HG03108 (cell line): ENCODE measurements at regions not wholly inside any gene's neighbourhood (a gene's known extent, or its start where the extent isn't known, plus 50 kb on each side); places are given as distances from the start of the nearest gene placed in this dataset.
"Not testable (repeated sequence)": the region's sequence is repeated elsewhere in the genome, so short reads cannot be mapped to it uniquely, and the experiment has no call there.

Experiments used
- ATAC-seq: cut with Tn5 transposase; IDR thresholded peaks from one replicate; pipeline ENCODE4 v1.9.1; 2021; ENCODE audit warnings: moderate library complexity; ENCODE audit not compliant: unreplicated experiment

DNA sequence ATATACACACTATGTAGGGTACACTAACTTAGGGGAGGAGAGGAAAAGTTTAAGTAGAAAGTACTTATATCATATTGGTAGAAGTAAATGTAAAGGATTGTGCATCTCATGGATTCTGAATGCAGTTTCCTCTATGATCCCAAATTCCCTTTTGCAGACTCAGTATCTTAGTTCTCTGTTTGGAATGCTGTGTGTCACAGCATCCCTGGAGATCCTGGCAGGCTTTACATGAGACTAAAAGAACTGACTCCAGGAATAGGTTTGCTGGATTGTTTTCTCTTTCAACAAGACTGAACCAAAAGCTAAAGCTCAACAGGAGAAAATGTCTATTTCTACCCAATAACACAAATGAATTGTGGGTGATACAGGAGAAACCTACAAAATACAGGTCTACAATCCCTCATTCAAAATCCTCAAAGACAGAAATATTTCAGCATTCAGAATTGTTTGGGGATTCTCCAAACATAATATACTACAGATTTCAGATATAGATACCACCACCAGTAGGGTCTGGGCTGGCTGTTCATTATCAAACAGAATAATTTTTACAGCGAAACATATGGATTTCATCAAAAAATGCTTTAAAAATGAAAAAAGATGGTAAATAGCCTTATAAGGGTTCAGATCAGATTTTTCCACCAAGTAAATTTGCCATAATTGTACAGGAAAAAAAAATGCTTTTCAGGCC, 324.7 kb upstream of the GRAMD2B start:
- no peak for ATAC-seq

DNA sequence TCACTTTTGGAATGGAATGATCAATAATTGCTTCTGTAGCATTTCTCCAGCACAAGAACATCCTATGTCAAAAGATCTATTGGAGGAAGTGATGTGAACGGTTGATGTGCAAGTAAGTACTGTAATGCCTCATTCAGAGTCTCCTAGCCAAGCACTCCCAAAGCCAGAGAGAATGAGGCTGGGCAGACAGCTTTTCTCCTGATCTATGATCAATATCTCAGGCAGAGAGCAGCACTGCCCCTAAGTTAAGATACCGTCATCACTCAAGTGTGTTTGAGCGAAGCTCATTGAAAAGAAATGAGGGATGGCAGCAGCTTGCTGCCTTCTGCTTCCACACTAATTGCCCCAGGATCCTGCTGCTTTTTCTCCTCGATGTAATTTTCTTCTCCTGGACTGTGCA, 324.1 kb upstream of the GRAMD2B start:
- no peak for ATAC-seq

DNA sequence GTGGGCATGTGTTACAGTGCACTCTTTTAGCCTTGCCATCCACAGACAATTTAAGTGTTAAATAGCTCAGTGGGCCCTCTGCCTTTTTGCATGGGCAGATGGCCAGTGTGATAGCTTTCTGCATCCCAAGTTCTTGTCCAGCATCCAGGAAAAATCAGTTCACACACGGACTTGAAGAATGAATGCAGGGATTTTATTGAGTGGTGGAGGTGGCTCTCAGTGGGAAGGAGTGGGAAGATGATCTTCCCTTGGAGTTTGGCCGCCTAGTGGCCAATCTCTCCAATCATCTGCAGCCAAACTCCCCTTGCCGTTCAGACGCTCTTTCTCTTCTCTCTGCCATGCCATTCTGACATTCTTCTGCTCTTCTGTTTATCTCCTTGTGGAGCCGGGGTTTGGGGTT, 322.4 kb upstream of the GRAMD2B start:
- ATAC-seq: no peak

DNA sequence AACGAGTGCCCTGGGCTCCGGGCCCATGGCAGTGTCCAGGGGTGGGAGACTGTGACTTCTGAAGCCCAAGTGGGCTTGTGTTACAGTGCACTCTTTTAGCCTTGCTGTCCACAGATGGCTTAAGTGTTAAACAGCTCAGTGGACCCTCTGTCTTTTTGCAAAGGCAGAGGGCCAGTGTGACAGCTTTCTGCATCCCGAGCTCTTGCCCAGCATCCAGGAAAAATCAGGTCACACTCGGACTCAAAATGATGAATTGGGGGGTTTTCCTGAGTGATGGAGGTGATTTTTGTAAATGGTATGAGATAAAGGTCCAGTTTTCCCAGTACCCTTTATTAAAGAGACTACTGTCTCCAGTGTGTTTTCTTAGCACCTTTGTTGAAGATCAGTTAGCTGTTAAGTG, 321.3 kb upstream of the GRAMD2B start:
- ATAC-seq: no peak

DNA sequence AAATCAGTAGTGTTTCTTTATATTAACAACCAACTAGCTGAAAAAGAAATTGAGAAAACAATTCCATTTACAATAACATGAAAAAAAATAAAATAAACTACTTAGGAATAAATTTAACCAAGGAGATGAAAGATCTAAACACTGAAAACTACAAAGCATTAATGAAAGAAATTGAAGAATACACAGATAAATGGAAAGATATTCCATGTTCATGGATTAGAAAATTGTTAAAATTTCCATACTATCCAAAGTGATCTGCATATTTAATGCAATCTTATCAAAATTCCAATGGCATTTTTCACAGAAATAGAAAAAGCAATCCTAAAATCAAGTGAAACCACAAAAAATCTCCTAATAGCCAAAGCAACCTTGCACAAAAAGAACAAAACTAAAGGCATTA, 320.2 kb upstream of the GRAMD2B start:
- no peak for ATAC-seq

DNA sequence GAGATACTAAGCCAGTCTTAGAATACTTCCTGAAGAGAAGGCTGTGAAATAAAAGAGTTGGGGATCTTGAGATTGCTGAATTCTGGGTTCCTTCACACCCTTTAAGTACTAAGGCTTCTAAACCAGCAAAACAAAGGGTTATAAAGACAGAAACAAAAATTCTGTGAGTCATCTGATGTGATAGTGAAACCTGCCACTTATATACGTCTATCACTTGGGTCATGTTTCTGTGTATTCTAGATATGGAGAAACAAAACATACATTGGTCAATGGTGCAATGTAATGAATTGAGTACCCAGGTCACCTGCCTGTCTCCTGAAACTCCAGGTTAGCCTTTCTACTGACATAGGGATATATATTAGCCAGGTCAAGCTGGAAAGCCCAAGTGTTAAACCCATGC, 319.3 kb upstream of the GRAMD2B start:
- ATAC-seq: no peak

DNA sequence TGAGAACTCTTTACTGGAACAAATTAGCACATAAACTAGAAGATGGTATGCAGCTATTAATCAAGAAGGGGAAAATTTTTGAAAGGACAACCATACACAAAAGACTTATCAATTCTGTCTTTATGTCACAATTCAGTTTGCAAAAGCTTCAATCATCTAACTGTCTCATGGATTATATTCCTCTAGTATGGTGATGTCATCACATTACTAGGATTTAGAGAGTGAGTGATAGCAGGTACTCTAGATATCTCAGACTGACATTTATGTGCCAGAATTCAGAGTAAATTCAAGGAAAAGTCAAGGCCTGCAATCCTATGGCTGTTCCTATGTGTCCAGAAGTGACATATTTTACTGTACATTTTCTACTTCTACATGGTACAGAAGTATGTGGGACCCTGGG, 318.9 kb upstream of the GRAMD2B start:
- no peak for ATAC-seq

DNA sequence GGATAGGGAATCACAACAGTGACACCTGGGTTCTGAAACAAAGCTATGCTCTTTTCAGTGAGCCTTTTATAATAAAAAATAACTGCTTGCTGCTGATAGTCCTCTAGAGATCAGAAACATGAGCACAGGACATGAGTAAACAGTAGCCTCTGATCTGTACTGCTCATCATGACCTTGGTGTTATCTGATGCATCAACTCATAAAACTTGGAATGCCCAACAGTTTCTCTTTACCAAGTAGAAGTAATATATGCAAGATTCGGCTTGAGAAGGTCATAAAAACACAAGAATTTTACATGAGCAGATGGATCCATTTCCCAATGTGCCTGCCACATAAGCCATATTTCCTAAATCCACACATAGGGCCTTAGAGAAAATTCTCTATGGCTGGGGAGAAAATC, 318.3 kb upstream of the GRAMD2B start:
- no peak for ATAC-seq

DNA sequence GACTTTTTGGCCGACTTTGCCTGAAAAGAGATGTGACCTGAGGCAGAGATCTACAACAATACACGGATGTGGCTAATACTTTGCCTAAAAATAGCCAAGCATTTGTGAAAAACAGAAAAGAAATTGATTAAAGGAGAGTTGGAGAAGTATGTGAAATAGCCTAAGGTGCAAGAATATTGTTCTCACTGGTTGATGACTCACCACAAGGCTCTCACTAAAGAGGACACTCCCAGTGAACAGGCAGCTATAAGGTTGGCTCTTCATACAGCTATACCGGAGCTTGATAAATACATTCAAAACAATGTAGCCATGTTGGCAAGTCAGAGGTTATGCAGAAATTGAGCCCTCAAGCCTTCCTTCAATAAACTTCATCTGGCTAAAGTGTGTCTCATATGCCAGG, 317.2 kb upstream of the GRAMD2B start:
- ATAC-seq: no peak

DNA sequence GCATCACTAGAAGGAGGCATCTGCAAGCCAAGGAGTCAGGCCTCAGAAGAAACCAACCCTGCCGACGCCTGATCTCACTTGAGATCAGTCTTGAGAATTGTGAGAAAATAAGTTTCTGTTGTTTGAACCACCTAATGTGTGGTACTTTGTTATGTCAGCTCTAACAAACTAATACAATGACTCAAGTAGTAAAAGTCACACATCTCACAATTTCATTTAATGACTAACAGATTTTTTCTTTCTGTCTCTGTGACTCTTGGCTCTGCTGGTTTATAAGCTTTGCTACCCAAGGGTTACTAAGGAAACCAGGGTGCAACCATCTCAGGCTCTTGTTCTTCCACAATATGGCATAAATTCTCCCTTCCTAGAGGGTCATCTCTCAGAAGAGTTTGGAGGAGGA, 315.8 kb upstream of the GRAMD2B start:
- ATAC-seq: no peak

DNA sequence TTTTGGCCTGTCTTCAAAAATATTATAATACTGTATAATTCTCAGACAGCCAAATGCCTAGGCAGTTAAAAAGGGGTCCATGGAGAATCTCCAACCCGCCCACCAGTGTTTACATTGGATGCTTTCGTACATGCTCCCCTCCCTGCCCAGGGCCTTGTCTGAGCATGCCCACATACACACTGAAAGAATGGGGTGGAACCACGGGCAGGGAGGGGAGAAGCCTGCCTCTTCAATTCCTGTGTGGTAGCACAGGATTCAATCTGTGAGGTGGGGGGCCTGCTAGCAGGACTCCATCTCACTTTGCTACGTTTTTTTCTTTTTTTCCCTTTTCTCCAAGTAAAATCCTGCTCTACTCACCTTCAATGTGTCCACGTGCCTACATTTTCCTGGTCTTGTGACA, 314.7 kb upstream of the GRAMD2B start:
- no peak for ATAC-seq

DNA sequence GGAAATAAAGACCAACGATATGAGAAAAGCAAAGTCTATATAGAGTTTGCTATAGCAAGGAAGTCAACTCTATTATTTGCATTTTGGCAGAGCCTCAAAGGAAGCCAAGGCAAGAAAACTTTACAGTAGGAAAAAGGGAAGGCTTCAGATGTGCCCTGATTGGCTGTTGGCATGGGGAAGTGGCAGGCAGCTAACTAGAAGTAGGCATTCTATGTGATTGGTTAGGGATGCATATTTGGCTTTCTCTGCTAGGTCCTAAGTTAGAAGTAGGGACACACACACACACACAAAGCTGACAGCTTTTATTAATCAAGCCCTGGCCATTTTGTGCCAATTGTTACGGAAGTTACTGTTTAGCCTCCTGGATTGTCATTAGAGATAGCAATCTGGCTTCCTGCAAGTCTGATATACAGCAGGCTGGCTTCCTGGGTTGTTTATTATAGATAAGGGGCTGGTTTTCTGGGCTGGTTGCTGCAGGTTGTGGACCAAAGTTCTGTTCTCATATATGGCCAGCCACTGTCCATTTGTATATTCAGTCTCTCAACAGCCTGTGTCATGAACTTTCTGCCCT, 308.1 kb upstream of the GRAMD2B start:
- ATAC-seq: no peak

DNA sequence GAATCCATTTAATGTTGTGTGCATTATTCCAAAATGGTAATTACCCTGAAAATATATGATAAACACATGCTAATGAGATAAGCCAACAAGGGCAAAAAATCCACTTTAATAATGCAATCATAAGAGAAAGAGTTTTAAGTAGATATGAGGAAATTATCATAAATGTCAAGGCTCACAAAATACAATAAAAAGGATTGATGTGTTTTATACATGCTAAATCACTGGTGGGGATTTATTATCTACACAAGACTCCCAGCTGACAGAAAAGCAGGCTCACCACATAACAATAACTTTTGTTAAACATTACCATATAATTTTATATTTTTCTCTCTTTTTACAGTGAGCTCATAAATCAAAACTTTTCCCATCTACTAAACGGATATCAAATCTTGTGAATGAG, 306.2 kb upstream of the GRAMD2B start:
- ATAC-seq: no peak

DNA sequence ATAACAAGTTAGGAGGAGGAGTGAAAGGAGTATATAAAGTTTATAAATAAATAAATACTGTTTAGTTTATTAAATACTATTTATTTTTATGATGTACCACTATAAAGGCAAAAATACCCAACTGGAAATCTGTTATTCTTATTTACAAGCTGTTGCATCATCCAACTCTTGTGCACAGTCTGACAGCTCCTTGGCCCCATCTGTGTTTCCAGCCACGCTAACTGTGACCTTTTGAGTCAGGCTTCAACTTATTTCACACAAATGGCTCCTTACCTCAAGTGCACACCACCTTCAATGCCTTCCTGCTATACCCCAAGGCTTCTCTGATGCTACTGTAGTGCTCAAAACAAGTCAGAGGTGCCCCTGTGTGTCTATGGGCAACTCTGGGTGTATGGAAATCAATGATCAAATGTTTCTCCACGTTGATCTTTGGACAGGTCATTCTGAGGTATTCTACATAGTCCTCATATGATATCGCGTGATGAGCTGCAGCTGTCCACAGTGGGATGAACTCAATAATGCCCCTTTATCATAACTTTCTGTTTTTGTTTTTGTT, 303.2 kb upstream of the GRAMD2B start:
- no peak for ATAC-seq

DNA sequence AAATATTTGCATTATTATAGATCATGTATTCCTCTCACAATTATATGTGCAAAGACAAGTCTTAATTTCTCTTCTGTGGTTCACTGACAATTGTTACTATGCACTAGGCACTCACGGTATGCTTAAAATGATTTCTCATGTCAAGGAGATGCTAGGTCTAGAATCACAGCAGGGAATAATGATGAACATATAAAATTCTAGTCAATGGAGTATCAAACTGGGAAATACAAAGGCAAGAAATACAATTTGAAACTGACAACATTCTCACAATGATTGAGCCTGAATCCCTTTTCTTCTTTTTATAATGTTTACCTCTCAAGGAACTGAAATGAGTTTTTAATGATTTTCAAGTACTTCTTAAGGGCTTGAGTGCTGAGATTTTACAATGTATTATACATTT, 302.3 kb upstream of the GRAMD2B start:
- ATAC-seq: no peak

DNA sequence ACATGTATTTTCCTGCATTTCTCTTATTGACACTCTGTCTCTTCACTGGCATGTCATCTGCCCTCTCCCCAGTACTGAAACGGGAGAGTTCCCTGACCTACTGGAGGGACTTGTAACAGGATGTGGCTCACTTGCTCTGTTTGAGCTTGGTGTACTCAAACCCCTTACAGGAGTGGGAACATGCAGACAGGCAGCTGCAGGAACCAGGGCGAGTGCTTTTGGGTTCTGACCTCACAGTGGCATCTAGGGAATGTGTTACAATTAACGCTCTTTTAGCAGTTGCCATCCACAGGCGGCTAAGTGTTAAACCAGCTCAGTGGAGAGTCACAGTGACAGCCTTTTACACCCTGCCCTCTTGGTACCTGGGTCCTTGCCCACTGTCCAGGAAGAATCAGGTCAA, 300.3 kb upstream of the GRAMD2B start:
- ATAC-seq: no peak

DNA sequence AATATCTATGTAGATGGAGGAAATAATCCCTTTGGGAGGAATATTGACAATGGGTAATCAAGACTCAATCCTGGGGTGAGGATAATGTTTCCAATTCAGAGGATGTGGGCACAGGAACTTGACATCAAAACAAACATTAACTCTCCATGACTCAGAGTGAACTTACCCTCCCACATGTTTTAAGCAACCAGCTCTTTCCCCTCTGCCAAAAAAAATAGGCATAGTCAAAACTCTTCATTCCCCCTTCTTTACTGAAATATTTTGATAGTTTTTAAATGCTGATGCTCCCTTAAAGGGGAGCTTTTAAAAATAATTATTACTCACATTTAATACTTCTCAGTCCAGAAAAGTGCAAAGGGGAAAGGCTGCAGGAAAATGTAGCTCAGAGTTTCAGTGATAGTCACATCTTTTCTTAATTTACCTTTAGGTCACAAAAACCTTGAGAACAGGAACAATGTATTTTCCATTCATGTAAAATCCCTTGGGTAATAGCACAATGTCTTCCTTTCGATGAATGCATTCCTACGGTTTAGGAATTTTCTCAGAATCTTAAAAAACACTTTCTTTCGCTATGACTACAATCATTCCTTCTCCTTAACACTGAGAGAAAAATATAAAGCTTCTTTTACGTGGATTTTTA, 298.4 kb upstream of the GRAMD2B start:
- ATAC-seq: no peak

DNA sequence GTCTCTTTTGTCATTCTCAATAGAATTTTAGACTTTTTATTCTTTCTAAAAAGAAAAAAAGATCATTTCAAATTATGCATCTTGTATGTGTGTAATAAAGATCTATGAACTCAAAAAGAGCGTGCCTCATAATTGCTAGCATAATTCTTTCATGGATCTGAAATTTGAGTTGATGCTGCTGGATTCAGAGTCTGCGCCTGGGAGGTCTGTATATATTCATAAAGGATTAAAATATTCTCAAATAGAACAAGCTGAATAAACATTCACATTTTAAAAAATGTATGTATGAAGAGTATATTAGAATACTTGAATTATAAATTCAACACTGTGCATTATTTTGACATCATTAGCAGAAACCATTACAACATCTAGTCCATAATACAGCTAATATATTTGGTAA, 297.8 kb upstream of the GRAMD2B start:
- ATAC-seq: no peak

DNA sequence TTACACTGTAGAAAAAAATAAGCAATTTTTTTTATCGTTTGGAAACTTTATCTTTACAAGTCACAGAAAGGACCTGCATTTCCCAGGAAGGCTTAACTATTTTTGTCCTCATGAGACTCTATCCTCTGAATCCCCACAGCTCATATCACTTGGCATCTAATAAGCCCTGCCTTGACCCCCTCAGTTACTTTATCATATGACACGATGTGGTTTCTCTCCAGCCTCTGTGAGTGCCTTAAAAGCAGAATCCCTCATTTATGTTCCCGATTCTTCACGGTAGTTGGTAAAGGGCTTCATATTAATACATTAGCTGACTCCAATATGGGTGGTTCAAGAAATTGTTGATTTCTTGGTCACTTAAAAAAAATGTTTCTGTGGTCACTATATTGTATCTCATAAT, 296.6 kb upstream of the GRAMD2B start:
- ATAC-seq: no peak

DNA sequence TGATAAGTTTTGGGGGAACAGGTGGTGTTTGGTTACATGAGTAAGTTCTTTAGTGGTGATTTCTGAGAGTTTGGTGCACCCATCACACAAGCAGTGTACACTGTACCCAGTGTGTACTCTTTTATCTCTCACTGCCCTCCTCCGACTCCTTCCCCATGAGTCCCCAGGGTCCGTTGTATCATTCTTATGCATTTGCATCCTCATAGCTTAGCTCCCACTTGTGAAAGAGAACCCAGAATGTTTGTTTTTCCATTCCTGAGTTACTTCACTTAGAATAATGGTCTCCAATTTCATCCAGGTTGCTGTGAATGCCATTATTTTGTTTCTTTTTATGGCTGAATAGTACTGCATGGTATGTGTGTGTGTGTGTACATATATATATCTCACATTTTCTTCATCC, 295.8 kb upstream of the GRAMD2B start:
- ATAC-seq: not testable (repeated sequence)

DNA sequence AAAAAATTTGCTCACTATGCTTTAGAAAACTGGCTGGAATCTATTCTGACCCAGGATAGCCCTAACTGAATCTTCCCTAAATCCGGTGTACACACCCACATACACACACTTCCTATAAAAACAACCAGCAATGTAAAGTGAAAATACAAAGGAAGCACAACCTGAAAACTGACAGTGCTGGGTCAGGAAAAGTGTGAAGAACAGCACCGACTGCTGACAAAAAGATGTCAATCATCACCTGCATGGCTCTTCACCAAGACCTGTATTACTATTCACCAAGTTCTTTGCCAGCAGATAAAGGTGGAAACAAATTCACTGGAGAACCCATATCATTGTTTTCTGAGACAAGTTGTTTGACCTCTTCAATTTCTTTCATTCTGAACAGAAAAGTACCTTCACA, 293.8 kb upstream of the GRAMD2B start:
- ATAC-seq: no peak

DNA sequence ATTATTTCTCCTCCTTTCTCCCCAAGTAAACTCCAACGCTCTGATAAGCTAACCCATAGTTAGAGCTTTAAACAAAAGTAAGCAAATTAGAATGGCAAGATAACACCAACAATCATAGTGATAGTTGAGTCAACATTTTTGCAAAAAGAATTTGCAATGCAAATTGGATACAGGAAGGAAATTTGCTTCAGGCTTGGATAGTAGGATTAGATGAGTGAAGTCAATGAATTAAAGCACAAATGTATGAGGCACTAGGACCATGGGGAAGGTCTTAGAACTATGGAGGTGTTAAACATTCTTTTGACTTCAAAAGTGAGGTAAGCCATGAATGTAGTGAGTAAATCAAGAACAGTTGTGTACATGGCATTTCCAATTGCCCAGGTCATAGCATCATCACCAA, 289.8 kb upstream of the GRAMD2B start:
- ATAC-seq: no peak
